HepG2 (cell line): ENCODE measurements at regions not wholly inside any gene's neighbourhood (a gene's known extent, or its start where the extent isn't known, plus 50 kb on each side); places are given as distances from the start of the nearest gene placed in this dataset.

Source experiments
- ATAC-seq: fragments of 200-7000 bp; cut with Tn5 transposase; 3 replicates; pipeline ENCODE4 v1.9.1; 2020; ENCODE audit warnings: mild to moderate bottlenecking, moderate library complexity
- BruUV-seq: library from RNA; stranded (reverse); fragments of 400-500 nt; replicated peaks from 2 replicates; lab custom pipeline; 2021; lab: Mats Ljungman, UMichigan
- CTCF ChIA-PET: fragments of 300-600 bp; formaldehyde crosslinking; extraction: SDS; loops from one replicate; lab custom pipeline; 2021; ENCODE audit warnings: low total read pairs, inconsistent platforms, low intra/inter-chr PET ratio; lab: Yijun Ruan, JAX
- POLR2A ChIA-PET: fragments of 350-600 bp; sonication (Branson Sonifier 250); formaldehyde crosslinking; loops from one replicate; lab custom pipeline; 2020; ENCODE audit warnings: antibody characterized with exemption, inconsistent platforms; lab: Yijun Ruan, JAX
- DNase-seq: peaks from one replicate; pipeline ENCODE4 v3.0.0-alpha.2; 2015; ENCODE audit warnings: low spot score
- FAIRE-seq: peaks from 3 replicates; lab custom pipeline; 2011; peaks lifted over from hg19 to GRCh38; lab: Jason Lieb, UNC
- H2AFZ ChIP-seq: one replicate; pipeline ENCODE4 v1.6.1; 2011; ENCODE audit warnings: low read length, inconsistent platforms
- H3K27ac ChIP-seq: fragments of 300-600 bp; 3 replicates; pipeline ENCODE4 v1.8.0; 2011; ENCODE audit warnings: mixed run types, mild to moderate bottlenecking, mixed read lengths, low read length, inconsistent platforms; ENCODE audit not compliant: insufficient read depth; ENCODE audit errors: extremely low read length
- H3K27me3 ChIP-seq, 2 experiments: fragments of 200-600 bp in 1 of 2; 2 replicates in 1 of 2; 3 replicates in 1 of 2; pipeline versions ENCODE4 v1.6.0 to v1.8.0; 2011; ENCODE audit warnings: low read length in 2 of 2, mild to moderate bottlenecking in 2 of 2, moderate library complexity in 2 of 2, inconsistent platforms in 1 of 2; ENCODE audit not compliant: insufficient read depth in 2 of 2, control insufficient read depth in 1 of 2
- H3K36me3 ChIP-seq, 2 experiments: fragments of 200-600 bp in 1 of 2; replicated peaks in 1 of 2; 2 replicates in 1 of 2; 3 replicates in 1 of 2; pipeline versions ENCODE4 v1.5.1 to v1.8.0; 2011; ENCODE audit warnings: low read length in 2 of 2, inconsistent platforms in 1 of 2; ENCODE audit not compliant: insufficient read depth in 2 of 2, control insufficient read depth in 1 of 2
- H3K4me1 ChIP-seq: 2 replicates; pipeline ENCODE4 v1.5.1; 2012; ENCODE audit warnings: low read length, inconsistent platforms; ENCODE audit not compliant: insufficient read depth
- H3K4me2 ChIP-seq: 2 replicates; pipeline ENCODE4 v1.6.0; 2011; ENCODE audit warnings: low read depth, low read length, inconsistent platforms
- H3K4me3 ChIP-seq, 3 experiments: fragments of 200-600 bp in 1 of 3; sonication (generic), shearing (Covaris generic) in 1 of 3; replicated peaks in 1 of 3; 2 replicates each; pipeline ENCODE4 v1.5.1; 2011 to 2016; ENCODE audit warnings: low read length in 3 of 3, inconsistent platforms in 2 of 3, low read depth in 2 of 3, mild to moderate bottlenecking in 2 of 3, control low read depth in 1 of 3, mixed read lengths in 1 of 3; ENCODE audit not compliant: insufficient read depth in 1 of 3
- H3K79me2 ChIP-seq: one replicate; pipeline ENCODE4 v1.6.1; 2011; ENCODE audit warnings: low read length, inconsistent platforms; ENCODE audit not compliant: insufficient read depth
- H3K9ac ChIP-seq: 2 replicates; pipeline ENCODE4 v1.6.0; 2011; ENCODE audit warnings: mild to moderate bottlenecking, low read depth, low read length, inconsistent platforms; ENCODE audit not compliant: insufficient read depth
- H3K9me3 ChIP-seq: 2 replicates; pipeline ENCODE4 v1.5.1; 2012; ENCODE audit warnings: mild to moderate bottlenecking, low read length
- H4K20me1 ChIP-seq: 2 replicates; pipeline ENCODE4 v1.6.0; 2011; ENCODE audit warnings: inconsistent platforms, mild to moderate bottlenecking, low read length, moderate library complexity; ENCODE audit not compliant: insufficient read depth
- AGO2 ChIP-seq: fragments of 200-400 bp; formaldehyde crosslinking; optimal IDR thresholded peaks from 2 replicates; pipeline ENCODE3; 2017; ENCODE audit warnings: mild to moderate bottlenecking, low read depth, low read length, moderate library complexity
- BCLAF1 ChIP-seq: fragments of 450-650 bp; IDR thresholded peaks from 2 replicates; pipeline ENCODE4 v1.6.1; 2017; ENCODE audit warnings: mild to moderate bottlenecking
- CSRNP1 ChIP-seq: sonication (generic); formaldehyde crosslinking; IDR thresholded peaks from 2 replicates; pipeline ENCODE4 v1.8.1; 2023; ENCODE audit warnings: mild to moderate bottlenecking, missing genetic modification reagents
- HDAC1 ChIP-seq: sonication (generic); formaldehyde crosslinking; IDR thresholded peaks from 2 replicates; pipeline ENCODE4 v1.5.1; 2020; ENCODE audit warnings: mild to moderate bottlenecking, missing genetic modification reagents
- HNF1A ChIP-seq, 2 experiments: sonication (generic) in 1 of 2; formaldehyde crosslinking in 1 of 2; IDR thresholded peaks; 2 replicates each; pipeline versions ENCODE4 v1.4.0 to v1.6.1; 2016 to 2020; ENCODE audit warnings: borderline replicate concordance in 1 of 2, low read depth in 1 of 2, mild to moderate bottlenecking in 1 of 2, missing genetic modification reagents in 1 of 2
- IRF1 ChIP-seq: sonication (generic); formaldehyde crosslinking; IDR thresholded peaks from 2 replicates; pipeline ENCODE4 v1.4.0; 2020; ENCODE audit warnings: low read depth, mild to moderate bottlenecking, missing genetic modification reagents
- KDM5A ChIP-seq: fragments of 200-600 bp; sonication (generic); IDR thresholded peaks from 2 replicates; pipeline ENCODE4 v1.7.0; 2018; ENCODE audit warnings: antibody characterized with exemption, mild to moderate bottlenecking, low read length, borderline replicate concordance
- KLF11 ChIP-seq: IDR thresholded peaks from 2 replicates; pipeline ENCODE4 v1.6.1; 2016; ENCODE audit warnings: missing compliant biosample characterization
- NFRKB ChIP-seq: fragments of 450-650 bp; IDR thresholded peaks from 2 replicates; pipeline ENCODE4 v1.6.1; 2017
- SCMH1 ChIP-seq: sonication (generic); formaldehyde crosslinking; IDR thresholded peaks from 2 replicates; pipeline ENCODE4 v1.9.0; 2021; ENCODE audit warnings: missing genetic modification reagents, mild to moderate bottlenecking, borderline replicate concordance
- THAP11 ChIP-seq: IDR thresholded peaks from 2 replicates; pipeline ENCODE4 v1.6.1; 2016; ENCODE audit warnings: missing biosample characterization, missing genetic modification reagents
- ZNF225 ChIP-seq: sonication (generic); formaldehyde crosslinking; IDR thresholded peaks from 2 replicates; pipeline ENCODE4 v1.4.0; 2020; ENCODE audit warnings: mild to moderate bottlenecking, missing genetic modification reagents
- ZNF530 ChIP-seq: sonication (generic); formaldehyde crosslinking; IDR thresholded peaks from 2 replicates; pipeline ENCODE4 v1.5.0; 2020; ENCODE audit warnings: low read depth, mild to moderate bottlenecking, missing genetic modification reagents
- ZNF672 ChIP-seq: sonication (generic); formaldehyde crosslinking; IDR thresholded peaks from 2 replicates; pipeline ENCODE4 v1.8.1; 2022; ENCODE audit warnings: missing genetic modification reagents
- ZNF709 ChIP-seq: sonication (generic); formaldehyde crosslinking; IDR thresholded peaks from 2 replicates; pipeline ENCODE4 v1.5.0; 2020; ENCODE audit warnings: mild to moderate bottlenecking, missing genetic modification reagents
- ZSCAN30 ChIP-seq: sonication (generic); formaldehyde crosslinking; IDR thresholded peaks from 2 replicates; pipeline ENCODE4 v1.5.0; 2020; ENCODE audit warnings: mild to moderate bottlenecking, missing genetic modification reagents
- ZZZ3 ChIP-seq: sonication (generic); formaldehyde crosslinking; IDR thresholded peaks from 2 replicates; pipeline ENCODE4 v1.4.0; 2020; ENCODE audit warnings: missing genetic modification reagents, mild to moderate bottlenecking, borderline replicate concordance
- WGBS: methylation state at CpG from one replicate; pipeline ENCODE4 v1.1.6; 2017; ENCODE audit warnings: low lambda C conversion rate; 5-methylcytosine and 5-hydroxymethylcytosine counted together
- in situ Hi-C: cut with HindIII; loops from 2 replicates; pipeline ENCODE4 v1.10.0; 2017; ENCODE audit warnings: low pct_unique_long_range_greater_than_20kb; ENCODE audit not compliant: extremely low pct_ligation_motif_present
- intact Hi-C: fragments of 100-400 bp; cut with micrococcal nuclease; formaldehyde crosslinking; loops from one replicate; pipeline ENCODE4 v1.10.0; 2022; ENCODE audit not compliant: unreplicated experiment

GRCh38 chr6:4412077-4412476 lies 276.7 kb upstream of the ECI2 start:
- ChIA-PET CTCF (no interaction called here), POLR2A (no interaction called here)
- intact Hi-C loops: no loop called here
- no peak for FAIRE-seq
- WGBS: 2% methylated on average over 2 of the region's 2 CpGs
- Histone ChIP-seq H3K27ac (no peak overlapping the region), H3K4me1 (no peaks in the 10 kb centered on the region), H3K36me3 (no peaks in the 10 kb centered on the region), H3K79me2 (no peaks in the 10 kb centered on the region), H3K27me3 (peaks cover 0 to 12% of the 10 kb centered on the region in 2 experiments; a peak in 1 of 5 replicates), H3K4me3 (no peak overlapping the region), H3K9me3 (no peaks in the 10 kb centered on the region), H3K9ac (no peak overlapping the region), H4K20me1 (no peaks in the 10 kb centered on the region), H3K4me2 (no peak overlapping the region), H2AFZ (no peak overlapping the region)
- no peak for ATAC-seq
- no TSS peak for BruUV-seq
- in situ Hi-C loops: no loop called here
- no peak for DNase-seq
- TF ChIP-seq ZSCAN30 (no peak), THAP11 (no peak), ZNF530 (CRISPR knock-in tag) (no peak), NFRKB (no peak), ZNF672 (CRISPR knock-in tag) (no peak), ZNF709 (no peak), IRF1 (CRISPR knock-in tag) (no peak), BCLAF1 (no peak), KDM5A (no peak), HDAC1 (CRISPR knock-in tag) (no peak), AGO2 (no peak), ZNF225 (no peak), ZZZ3 (CRISPR knock-in tag) (no peak), SCMH1 (CRISPR knock-in tag) (no peak), KLF11 (no peak), HNF1A (IDR thresholded peaks at IDR 0.05; ENCODE audit: low read depth) (no peak), HNF1A (CRISPR knock-in tag; IDR thresholded peaks at IDR 0.05; ENCODE audit: borderline replicate concordance) (no peak), CSRNP1 (CRISPR knock-in tag) (no peak)
